ENCODE measurements at regions not wholly inside any gene's neighbourhood (a gene's known extent, or its start where the extent isn't known, plus 50 kb on each side); places are given as distances from the start of the nearest gene placed in this dataset.

- no peak overlapping the region for H3K4me2 ChIP-seq (ENCODE audit: control insufficient read depth, insufficient read depth)
- in situ Hi-C loops (cut with MboI): no loop called here
- ChIA-PET SMC1A (ENCODE audit: uncharacterized antibody, unreplicated experiment) (no interaction called here), POLR2A (no interaction called here), RAD21 (ENCODE audit: unreplicated experiment) (no interaction called here), CTCF (no interaction called here)
- H3K36me3 ChIP-seq (ENCODE audit: control insufficient read depth in 2 of 2, insufficient read depth in 2 of 2, low read length in 1 of 2): no peaks in the 10 kb centered on the region
- H3K27me3 ChIP-seq (replicated peaks in 1 of 2; ENCODE audit: control insufficient read depth in 2 of 2, insufficient read depth in 2 of 2, low read length in 1 of 2): no peaks in the 10 kb centered on the region
- H3K79me2 ChIP-seq (ENCODE audit: control insufficient read depth, insufficient read depth, low read length): no peaks in the 10 kb centered on the region
- H3K27ac ChIP-seq (ENCODE audit: control insufficient read depth, insufficient read depth): no peak overlapping the region
- FAIRE-seq (no peak), DNase-seq (ENCODE audit: low read depth, low spot score) (no peak), ATAC-seq (no peak)
- H3K9ac ChIP-seq (ENCODE audit: control insufficient read depth, insufficient read depth, low read length): no peak overlapping the region
- no peak overlapping the region for H2AFZ ChIP-seq (ENCODE audit: control insufficient read depth, low read depth, low read length)
- H3K9me3 ChIP-seq (replicated peaks; ENCODE audit: control insufficient read depth, insufficient read depth, low read length): no peaks in the 10 kb centered on the region
- no peak for TF ChIP-seq ATF3 (IDR thresholded peaks at IDR 0.05; ENCODE audit: borderline replicate concordance, extremely low read depth, low read depth, low read length)
- no peak for TF ChIP-seq SUPT20H (IDR thresholded peaks at IDR 0.05; ENCODE audit: borderline replicate concordance, control insufficient read depth, low read depth, low read length)
- no peak for TF ChIP-seq POLR2A (IDR thresholded peaks at IDR 0.05; ENCODE audit: low read depth, low read length)
- TF ChIP-seq ZNF207 (IDR thresholded peaks at IDR 0.05; ENCODE audit: borderline replicate concordance): no peak
- TF ChIP-seq FOXM1 (IDR thresholded peaks at IDR 0.05; ENCODE audit: low read depth, low read length): no peak
- no peak overlapping the region for H3K4me3 ChIP-seq
- intact Hi-C loops (cut with micrococcal nuclease; ENCODE audit: unreplicated experiment): no loop called here
- BruUV-seq (replicated peaks): no TSS peak
- no peaks in the 10 kb centered on the region for H3K4me1 ChIP-seq (ENCODE audit: control insufficient read depth, insufficient read depth, low read length)
- no peaks in the 10 kb centered on the region for H4K20me1 ChIP-seq (ENCODE audit: control insufficient read depth, insufficient read depth)
- WGBS (ENCODE audit: insufficient coverage, insufficient replicate concordance, low lambda C conversion rate, missing lambda C conversion rate): 0% methylated on average over 2 of the region's 2 CpGs
Observed at GRCh38 chr13:79695754-79696153, 214.8 kb downstream of the NDFIP2 start.

GRCh38 chr13:79692846-79693245 is 211.9 kb downstream of the NDFIP2 start:
- Histone ChIP-seq H3K27ac (ENCODE audit: control insufficient read depth, insufficient read depth) (no peak overlapping the region), H3K4me1 (ENCODE audit: control insufficient read depth, insufficient read depth, low read length) (no peaks in the 10 kb centered on the region), H3K9me3 (replicated peaks; ENCODE audit: control insufficient read depth, insufficient read depth, low read length) (no peaks in the 10 kb centered on the region), H3K4me3 (no peak overlapping the region), H3K36me3 (ENCODE audit: control insufficient read depth in 2 of 2, insufficient read depth in 2 of 2, low read length in 1 of 2) (no peaks in the 10 kb centered on the region), H3K4me2 (ENCODE audit: control insufficient read depth, insufficient read depth) (no peak overlapping the region), H3K27me3 (replicated peaks in 1 of 2; ENCODE audit: control insufficient read depth in 2 of 2, insufficient read depth in 2 of 2, low read length in 1 of 2) (no peaks in the 10 kb centered on the region), H3K9ac (ENCODE audit: control insufficient read depth, insufficient read depth, low read length) (no peak overlapping the region), H2AFZ (ENCODE audit: control insufficient read depth, low read depth, low read length) (no peak overlapping the region), H3K79me2 (ENCODE audit: control insufficient read depth, insufficient read depth, low read length) (no peaks in the 10 kb centered on the region), H4K20me1 (ENCODE audit: control insufficient read depth, insufficient read depth) (no peaks in the 10 kb centered on the region)
- FAIRE-seq: no peak
- TF ChIP-seq POLR2AphosphoS5 (IDR thresholded peaks at IDR 0.05; ENCODE audit: low read length) (no peak), HCFC1 (IDR thresholded peaks at IDR 0.05; ENCODE audit: low read length) (no peak), RELA (IDR thresholded peaks at IDR 0.05; ENCODE audit: borderline replicate concordance, partially characterized antibody) (no peak), RBBP5 (conservative IDR thresholded peaks at IDR 0.05) (no peak), ZNF207 (IDR thresholded peaks at IDR 0.05; ENCODE audit: borderline replicate concordance) (no peak), TARDBP (IDR thresholded peaks at IDR 0.05; ENCODE audit: borderline replicate concordance) (no peak), TBL1XR1 (IDR thresholded peaks at IDR 0.05; ENCODE audit: low read depth, low read length) (no peak), BACH1 (IDR thresholded peaks at IDR 0.05; ENCODE audit: borderline replicate concordance) (no peak), BCL11A (IDR thresholded peaks at IDR 0.05; ENCODE audit: low read depth, low read length) (no peak), CEBPZ (IDR thresholded peaks at IDR 0.05; ENCODE audit: low read depth, low read length) (no peak), MXI1 (IDR thresholded peaks at IDR 0.05; ENCODE audit: low read depth, low read length) (no peak), KLF5 (IDR thresholded peaks at IDR 0.05; ENCODE audit: partially characterized antibody) (no peak), CHD4 (IDR thresholded peaks at IDR 0.05) (no peak)
- no peak for ATAC-seq
- ChIA-PET POLR2A (no interaction called here), CTCF (interaction anchor here (0.9 kb wide), 1 partner anchor 619 kb away, joined by 5 read pairs; no protein-coding TSS in a partner anchor), RAD21 (ENCODE audit: unreplicated experiment) (no interaction called here), SMC1A (ENCODE audit: uncharacterized antibody, unreplicated experiment) (interaction anchor here (1.2 kb wide), 1 partner anchor 10 kb away, joined by 3 read pairs; no protein-coding TSS in a partner anchor)
- in situ Hi-C loops (cut with MboI) (no loop called here), intact Hi-C loops (cut with micrococcal nuclease; ENCODE audit: unreplicated experiment) (no loop called here)
- no peak for DNase-seq (ENCODE audit: low read depth, low spot score)
- BruUV-seq (replicated peaks): no TSS peak
- 35% methylated on average over 1 of the region's 1 CpG for WGBS (ENCODE audit: insufficient coverage, insufficient replicate concordance, low lambda C conversion rate, missing lambda C conversion rate)

Measured in GM12878 (cell line).